ENCODE measurements at regions not wholly inside any gene's neighbourhood (a gene's known extent, or its start where the extent isn't known, plus 50 kb on each side); places are given as distances from the start of the nearest gene placed in this dataset.
"Not testable (repeated sequence)": the region's sequence is repeated elsewhere in the genome, so short reads cannot be mapped to it uniquely, and the experiment has no call there.

DNA sequence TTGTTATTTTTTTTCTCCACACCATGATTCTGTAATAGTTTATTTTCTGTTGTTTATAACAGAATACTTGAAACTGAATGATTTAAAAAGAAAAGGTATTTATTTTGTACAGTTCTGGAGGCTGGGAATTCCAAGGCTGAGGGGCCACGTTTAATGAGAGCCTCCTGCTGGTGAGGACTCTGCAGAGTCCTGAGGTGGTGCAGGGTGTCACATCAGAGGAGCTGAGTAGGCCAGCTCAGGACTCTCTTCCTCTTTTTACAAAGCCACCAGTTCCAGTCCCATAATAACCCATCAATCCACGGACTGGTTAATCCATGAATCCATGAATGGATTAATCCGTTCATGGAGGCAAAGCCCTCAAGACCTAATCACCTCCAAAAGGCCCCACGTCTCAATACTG lies 71.6 kb downstream of the TFAP2A start:
- Mint-ChIP-seq H3K9me3 (no peaks in the 10 kb centered on the region), H3K36me3 (no peaks in the 10 kb centered on the region), H3K4me1 (no peaks in the 10 kb centered on the region), H3K4me3 (no peak overlapping the region), H3K27ac (no peak overlapping the region), H3K27me3 (no peaks in the 10 kb centered on the region)
- CTCF ChIA-PET, result no interaction called here
- no peak for DNase-seq

- Mint-ChIP-seq H3K4me1 (no peaks in the 10 kb centered on the region), H3K4me3 (no peak overlapping the region), H3K36me3 (no peaks in the 10 kb centered on the region), H3K27ac (no peak overlapping the region), H3K27me3 (no peaks in the 10 kb centered on the region), H3K9me3 (no peaks in the 10 kb centered on the region)
- DNase-seq, result no peak
- CTCF ChIA-PET, result no interaction called here
Measured at GRCh38 chr6:10341605-10342004, 73.3 kb downstream of the TFAP2A start.

GRCh38 chr6:10338151-10338550 lies 76.7 kb downstream of the TFAP2A start:
- no peaks in the 10 kb centered on the region for H3K9me3 Mint-ChIP-seq
- CTCF ChIA-PET, result no interaction called here
- H3K27ac Mint-ChIP-seq, result no peak overlapping the region
- H3K27me3 Mint-ChIP-seq, result no peaks in the 10 kb centered on the region
- H3K4me1 Mint-ChIP-seq, result no peaks in the 10 kb centered on the region
- no peak overlapping the region for H3K4me3 Mint-ChIP-seq
- DNase-seq, result no peak
- H3K36me3 Mint-ChIP-seq, result no peaks in the 10 kb centered on the region

DNA sequence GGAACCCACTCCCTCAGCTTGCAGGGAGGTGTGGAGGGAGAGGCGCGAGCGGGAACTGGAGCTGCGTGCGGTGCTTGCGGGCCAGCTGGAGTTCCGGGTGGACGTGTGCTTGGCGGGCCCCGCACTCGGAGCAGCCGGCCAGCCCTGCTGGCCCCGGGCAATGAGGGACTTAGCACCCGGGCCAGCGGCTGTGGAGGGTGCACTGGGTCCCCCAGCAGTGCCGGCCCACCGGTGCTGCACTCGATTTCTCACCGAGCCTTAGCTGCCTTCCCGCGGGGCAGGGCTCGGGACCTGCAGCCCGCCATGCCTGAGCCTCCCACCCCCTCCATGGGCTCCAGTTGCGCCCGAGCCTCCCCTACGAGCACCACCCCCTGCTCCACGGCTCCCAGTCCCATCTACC lies 77.5 kb downstream of the TFAP2A start:
- not testable (repeated sequence) for H3K4me1 Mint-ChIP-seq, H3K27ac Mint-ChIP-seq, H3K27me3 Mint-ChIP-seq, H3K36me3 Mint-ChIP-seq, H3K4me3 Mint-ChIP-seq, DNase-seq, H3K9me3 Mint-ChIP-seq
- CTCF ChIA-PET, result interaction anchor here (0.7 kb wide), 1 partner anchor 19 kb away, joined by 3 read pairs; no protein-coding TSS in a partner anchor

DNA sequence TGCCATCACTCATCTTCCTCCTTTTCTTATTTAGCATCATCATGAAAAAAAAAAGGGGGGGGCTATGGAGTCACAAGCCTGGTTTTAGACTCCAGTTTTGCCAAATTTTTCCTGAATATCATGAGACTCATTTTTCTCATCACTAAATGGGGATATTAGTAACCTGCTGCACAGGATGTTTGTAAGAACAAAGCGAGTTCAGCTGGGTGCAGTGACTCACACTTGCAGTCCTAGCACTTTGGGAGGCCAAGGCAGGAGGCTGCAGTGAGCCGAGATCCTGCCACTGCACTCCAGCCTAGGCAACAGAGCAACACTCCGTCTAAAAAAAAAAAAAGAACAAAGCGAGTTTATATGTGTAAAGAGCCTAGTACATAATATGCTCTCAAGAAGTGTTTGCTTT lies 82.8 kb downstream of the TFAP2A start:
- Mint-ChIP-seq H3K27ac (no peak overlapping the region), H3K9me3 (no peaks in the 10 kb centered on the region), H3K4me3 (no peak overlapping the region), H3K4me1 (no peaks in the 10 kb centered on the region), H3K36me3 (no peaks in the 10 kb centered on the region), H3K27me3 (no peaks in the 10 kb centered on the region)
- no peak for DNase-seq
- CTCF ChIA-PET, result no interaction called here

GRCh38 chr6:10331334-10331968 lies 83.4 kb downstream of the TFAP2A start:
- Mint-ChIP-seq H3K36me3 (no peaks in the 10 kb centered on the region), H3K9me3 (no peaks in the 10 kb centered on the region), H3K4me3 (no peak overlapping the region), H3K4me1 (no peaks in the 10 kb centered on the region), H3K27ac (no peak overlapping the region), H3K27me3 (no peaks in the 10 kb centered on the region)
- CTCF ChIA-PET, result no interaction called here
- no peak for DNase-seq

DNA sequence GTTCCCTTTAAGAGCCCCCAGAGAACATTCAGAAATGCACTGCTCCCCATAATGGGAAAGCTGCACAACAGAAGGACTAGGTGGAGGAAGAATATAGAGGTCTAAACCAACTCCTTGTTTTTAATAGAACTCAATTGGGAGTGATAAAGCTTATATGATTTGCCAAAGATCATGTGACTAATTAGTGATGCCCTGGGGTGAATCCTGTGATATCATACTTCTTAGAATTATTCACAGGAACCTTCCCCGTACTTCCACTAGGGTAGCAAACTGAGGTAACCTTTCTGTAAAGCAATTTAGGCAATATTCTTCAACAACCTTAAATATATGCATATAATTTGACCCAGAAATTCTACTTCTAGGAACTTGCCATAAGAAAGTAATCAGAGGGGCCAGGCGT lies 84.4 kb downstream of the TFAP2A start:
- Mint-ChIP-seq H3K27me3 (no peaks in the 10 kb centered on the region), H3K4me3 (no peak overlapping the region), H3K27ac (no peak overlapping the region), H3K4me1 (no peaks in the 10 kb centered on the region), H3K9me3 (no peaks in the 10 kb centered on the region), H3K36me3 (no peaks in the 10 kb centered on the region)
- no peak for DNase-seq
- CTCF ChIA-PET, result no interaction called here

- CTCF ChIA-PET, result interaction anchor here (0.7 kb wide), 1 partner anchor 742 kb away, joined by 4 read pairs; no protein-coding TSS in a partner anchor
- H3K27me3 Mint-ChIP-seq, result no peaks in the 10 kb centered on the region
- H3K4me3 Mint-ChIP-seq, result no peak overlapping the region
- no peak for DNase-seq
- peaks cover 16% of the 10 kb centered on the region for H3K9me3 Mint-ChIP-seq
- H3K4me1 Mint-ChIP-seq, result no peaks in the 10 kb centered on the region
- H3K36me3 Mint-ChIP-seq, result no peaks in the 10 kb centered on the region
- no peak overlapping the region for H3K27ac Mint-ChIP-seq
Measured at GRCh38 chr6:10323018-10323417, 91.9 kb downstream of the TFAP2A start.

GRCh38 chr6:10320291-10320690 lies 94.6 kb downstream of the TFAP2A start:
- H3K36me3 Mint-ChIP-seq, result no peaks in the 10 kb centered on the region
- CTCF ChIA-PET, result no interaction called here
- H3K4me1 Mint-ChIP-seq, result no peaks in the 10 kb centered on the region
- no peak overlapping the region for H3K4me3 Mint-ChIP-seq
- H3K27ac Mint-ChIP-seq, result no peak overlapping the region
- no peak for DNase-seq
- no peaks in the 10 kb centered on the region for H3K27me3 Mint-ChIP-seq
- H3K9me3 Mint-ChIP-seq, result peaks cover 20% of the 10 kb centered on the region

GRCh38 chr6:10316373-10316721 lies 98.5 kb downstream of the TFAP2A start:
- no peaks in the 10 kb centered on the region for H3K27me3 Mint-ChIP-seq
- no peak for DNase-seq
- no peak overlapping the region for H3K27ac Mint-ChIP-seq
- CTCF ChIA-PET, result no interaction called here
- no peaks in the 10 kb centered on the region for H3K36me3 Mint-ChIP-seq
- H3K4me3 Mint-ChIP-seq, result no peak overlapping the region
- H3K4me1 Mint-ChIP-seq, result no peaks in the 10 kb centered on the region
- H3K9me3 Mint-ChIP-seq, result peaks cover 20% of the 10 kb centered on the region

DNA sequence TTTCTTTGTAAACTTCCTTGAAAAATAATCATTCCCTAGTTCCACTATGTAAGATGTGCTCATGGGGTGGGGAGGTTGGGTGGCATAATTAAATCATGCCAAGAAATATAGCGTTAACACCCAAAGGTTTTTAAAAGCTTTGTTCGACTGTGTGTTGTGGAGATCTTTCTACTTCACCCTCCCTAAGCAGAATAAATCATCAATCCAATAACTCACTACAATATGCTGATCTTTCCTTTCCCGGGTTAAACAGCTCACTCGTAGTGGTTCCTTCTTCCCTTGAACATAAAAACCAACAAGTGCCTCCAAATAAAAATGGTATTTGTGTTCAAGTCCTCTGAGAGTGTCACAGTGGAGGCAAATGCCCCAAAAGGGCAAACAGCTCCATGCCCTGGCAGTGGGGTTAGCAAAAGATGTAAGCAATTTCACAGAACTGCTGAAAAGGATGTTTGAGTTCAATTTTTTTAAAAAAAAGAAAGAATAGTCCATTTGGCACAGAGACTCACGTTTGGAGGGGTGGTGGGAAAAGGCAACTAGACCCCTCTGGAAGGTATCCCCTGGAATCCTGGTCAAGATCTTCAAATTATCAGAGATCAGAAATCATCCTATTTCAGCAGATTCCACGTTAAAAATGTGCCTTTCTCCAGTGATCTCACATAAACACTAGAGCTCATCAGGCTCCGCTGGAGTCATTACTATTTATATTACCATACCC lies 99.1 kb downstream of the TFAP2A start:
- H3K4me1 Mint-ChIP-seq, result no peaks in the 10 kb centered on the region
- no peaks in the 10 kb centered on the region for H3K36me3 Mint-ChIP-seq
- DNase-seq, result no peak
- no peak overlapping the region for H3K4me3 Mint-ChIP-seq
- H3K27me3 Mint-ChIP-seq, result no peaks in the 10 kb centered on the region
- CTCF ChIA-PET, result no interaction called here
- H3K9me3 Mint-ChIP-seq, result peaks cover 19% of the 10 kb centered on the region
- no peak overlapping the region for H3K27ac Mint-ChIP-seq

GRCh38 chr6:10315034-10315433 lies 99.8 kb downstream of the TFAP2A start:
- peaks cover 15% of the 10 kb centered on the region for H3K9me3 Mint-ChIP-seq

DNA sequence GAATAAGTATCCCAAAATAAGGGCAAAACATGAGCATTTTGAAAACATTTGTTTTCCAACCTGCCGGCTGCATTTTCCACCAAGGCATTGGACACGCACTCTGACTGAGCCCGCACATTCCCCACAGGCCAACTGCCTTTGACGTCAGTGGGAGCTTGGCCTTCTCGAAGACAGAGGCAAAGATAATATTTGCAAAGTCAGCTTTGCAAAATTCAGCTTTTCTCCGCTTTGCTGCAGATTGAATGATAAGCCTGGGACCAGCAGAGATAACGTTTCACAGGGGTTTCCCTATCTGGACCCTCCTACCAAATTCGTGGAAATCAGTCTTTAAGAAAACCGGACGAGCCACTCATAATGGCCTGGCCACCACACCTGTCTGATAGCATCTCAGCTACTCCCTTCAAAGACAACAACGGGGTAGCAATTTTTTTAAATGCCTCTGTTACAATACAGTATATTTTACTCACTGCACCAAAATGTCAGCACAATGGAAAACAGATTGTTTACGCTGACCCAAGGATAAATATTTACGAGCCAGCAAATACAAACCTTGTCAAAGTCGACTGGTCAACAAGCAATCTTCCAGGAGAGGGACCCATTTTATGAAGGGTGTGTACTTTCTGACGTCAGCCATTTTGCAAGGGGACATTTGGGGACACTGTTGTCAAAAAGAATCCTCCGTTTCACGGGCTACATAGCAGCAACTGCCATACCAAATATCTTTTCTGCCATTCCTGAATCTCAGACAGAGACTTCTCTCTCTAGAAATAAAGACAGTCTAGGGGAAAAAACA lies 100.5 kb downstream of the TFAP2A start:
- peaks cover 11% of the 10 kb centered on the region for H3K9me3 Mint-ChIP-seq
- H3K36me3 Mint-ChIP-seq, result no peaks in the 10 kb centered on the region
- no peak overlapping the region for H3K27ac Mint-ChIP-seq
- CTCF ChIA-PET, result no interaction called here
- H3K4me3 Mint-ChIP-seq, result no peak overlapping the region
- H3K27me3 Mint-ChIP-seq, result no peaks in the 10 kb centered on the region
- no peaks in the 10 kb centered on the region for H3K4me1 Mint-ChIP-seq
- no peak for DNase-seq

More at GRCh38 chr6:10315034-10315433, 99.8 kb downstream of the TFAP2A start:
- no peak overlapping the region for H3K27ac Mint-ChIP-seq
- no peak for DNase-seq
- CTCF ChIA-PET, result no interaction called here
- no peaks in the 10 kb centered on the region for H3K36me3 Mint-ChIP-seq
- H3K4me3 Mint-ChIP-seq, result no peak overlapping the region
- no peaks in the 10 kb centered on the region for H3K4me1 Mint-ChIP-seq
- H3K27me3 Mint-ChIP-seq, result no peaks in the 10 kb centered on the region

DNA sequence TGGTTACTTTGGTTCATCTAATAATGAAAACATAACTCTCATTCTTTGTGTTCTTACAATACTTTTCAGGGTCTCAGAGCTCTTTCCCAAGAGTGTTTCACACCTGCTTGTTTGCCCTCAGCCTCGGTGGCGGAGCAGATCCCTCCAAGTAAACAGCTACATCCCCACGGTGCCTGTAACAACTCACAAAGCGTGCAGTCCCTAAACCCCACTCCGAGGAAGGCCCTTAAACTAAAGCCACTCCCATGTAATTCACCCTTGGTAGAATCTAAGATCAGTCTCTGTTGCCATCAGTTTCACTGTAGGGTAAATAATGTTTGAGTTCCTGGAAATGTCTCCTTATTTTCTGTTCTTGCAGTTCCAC lies 101.1 kb downstream of the TFAP2A start:
- Mint-ChIP-seq H3K27ac (no peak overlapping the region), H3K4me1 (no peaks in the 10 kb centered on the region), H3K4me3 (no peak overlapping the region), H3K36me3 (no peaks in the 10 kb centered on the region), H3K9me3 (peaks cover 7% of the 10 kb centered on the region), H3K27me3 (no peaks in the 10 kb centered on the region)
- CTCF ChIA-PET, result no interaction called here
- DNase-seq, result no peak

- H3K27me3 Mint-ChIP-seq, result no peaks in the 10 kb centered on the region
- CTCF ChIA-PET, result no interaction called here
- no peaks in the 10 kb centered on the region for H3K36me3 Mint-ChIP-seq
- H3K4me1 Mint-ChIP-seq, result no peaks in the 10 kb centered on the region
- H3K9me3 Mint-ChIP-seq, result no peaks in the 10 kb centered on the region
- H3K4me3 Mint-ChIP-seq, result no peak overlapping the region
- no peak for DNase-seq
- H3K27ac Mint-ChIP-seq, result no peak overlapping the region
Measured at GRCh38 chr6:10312445-10312844, 102.4 kb downstream of the TFAP2A start.
